GM19455 (cell line): ENCODE measurements at regions not wholly inside any gene's neighbourhood (a gene's known extent, or its start where the extent isn't known, plus 50 kb on each side); places are given as distances from the start of the nearest gene placed in this dataset.
"Not testable (repeated sequence)": the region's sequence is repeated elsewhere in the genome, so short reads cannot be mapped to it uniquely, and the experiment has no call there.

ENCODE experiments used
- ATAC-seq: cut with Tn5 transposase; IDR thresholded peaks from one replicate; pipeline ENCODE4 v1.9.1; 2021; ENCODE audit not compliant: unreplicated experiment

DNA sequence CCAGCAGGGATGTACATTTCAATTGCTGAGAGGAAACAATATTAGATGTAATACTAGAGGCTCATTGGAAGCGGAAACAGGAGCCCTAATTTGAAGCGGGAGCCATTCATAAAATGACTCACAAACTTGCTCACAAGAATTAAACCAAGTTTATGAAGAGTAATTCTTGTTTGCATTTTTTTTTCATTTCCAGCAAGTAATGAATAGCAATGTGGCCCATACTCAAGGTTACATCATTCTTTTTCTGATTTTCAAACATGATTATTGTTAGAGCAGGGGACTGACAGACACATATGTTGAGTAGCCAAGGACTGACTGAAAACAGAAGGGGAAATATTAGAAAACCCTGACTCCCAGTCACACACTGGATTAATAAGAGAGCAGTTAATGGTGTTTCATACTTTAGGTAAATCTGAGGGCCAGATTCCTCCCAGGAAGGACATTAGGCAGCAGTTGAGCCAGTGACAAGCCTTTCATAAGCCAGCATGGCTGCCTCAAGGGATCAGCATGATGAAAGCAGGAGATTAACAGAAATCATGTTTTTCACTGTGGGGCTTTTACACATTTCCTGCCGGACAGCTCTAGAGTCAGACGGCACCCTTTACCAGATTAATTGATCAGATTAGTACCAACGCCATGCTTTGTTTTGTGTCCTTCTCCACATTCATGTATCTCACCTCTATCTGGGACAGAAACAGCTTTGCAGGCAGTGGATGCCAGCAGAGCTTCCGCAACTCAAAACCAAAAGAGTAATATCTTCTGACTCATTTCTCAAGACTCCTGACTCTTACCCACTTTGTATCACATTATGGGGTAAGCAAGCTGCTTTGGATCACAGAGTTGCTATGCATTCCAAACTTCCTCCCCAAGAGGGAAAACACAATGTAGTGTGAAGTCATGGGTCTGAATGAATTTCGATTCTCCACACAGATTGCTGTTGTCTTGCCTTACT, 831.6 kb downstream of the KCNA4 start:
- ATAC-seq: no peak

DNA sequence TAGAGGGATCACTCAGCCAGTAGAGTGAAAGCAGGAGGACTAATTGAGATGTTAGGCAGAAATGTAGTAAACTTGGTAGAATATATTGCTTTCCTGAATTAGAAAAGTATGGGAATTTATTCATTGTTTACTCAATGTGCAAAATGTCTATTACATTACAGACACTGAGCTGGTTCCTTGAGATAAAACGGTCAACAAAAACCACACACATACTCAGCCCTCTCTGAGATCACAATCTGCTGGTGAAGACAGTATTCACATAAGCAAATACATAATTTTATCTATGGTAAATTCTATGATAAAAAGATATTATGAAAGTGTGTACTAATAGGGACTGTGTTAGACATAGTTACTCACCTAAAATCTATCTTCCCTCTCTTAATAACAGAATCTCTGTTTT, 833.5 kb downstream of the KCNA4 start:
- no peak for ATAC-seq

DNA sequence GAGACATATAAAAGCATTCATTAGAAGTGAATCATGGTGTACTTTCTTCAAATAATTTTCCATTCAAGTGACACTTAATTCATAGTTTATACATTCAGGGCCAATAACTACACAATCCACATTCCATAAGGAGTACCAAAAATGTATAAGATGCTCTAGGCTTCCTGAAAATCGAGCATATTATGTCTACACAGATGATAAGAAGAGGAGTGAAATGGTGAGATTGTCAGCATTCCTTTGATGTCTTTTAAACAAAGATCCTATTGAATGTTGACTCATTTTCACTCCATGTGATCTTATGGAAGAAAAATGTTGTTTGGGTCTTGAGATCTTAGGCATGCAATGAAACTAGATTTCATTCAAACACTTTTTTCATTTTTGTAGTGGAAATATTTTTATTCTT, 843.2 kb downstream of the KCNA4 start:
- no peak for ATAC-seq

DNA sequence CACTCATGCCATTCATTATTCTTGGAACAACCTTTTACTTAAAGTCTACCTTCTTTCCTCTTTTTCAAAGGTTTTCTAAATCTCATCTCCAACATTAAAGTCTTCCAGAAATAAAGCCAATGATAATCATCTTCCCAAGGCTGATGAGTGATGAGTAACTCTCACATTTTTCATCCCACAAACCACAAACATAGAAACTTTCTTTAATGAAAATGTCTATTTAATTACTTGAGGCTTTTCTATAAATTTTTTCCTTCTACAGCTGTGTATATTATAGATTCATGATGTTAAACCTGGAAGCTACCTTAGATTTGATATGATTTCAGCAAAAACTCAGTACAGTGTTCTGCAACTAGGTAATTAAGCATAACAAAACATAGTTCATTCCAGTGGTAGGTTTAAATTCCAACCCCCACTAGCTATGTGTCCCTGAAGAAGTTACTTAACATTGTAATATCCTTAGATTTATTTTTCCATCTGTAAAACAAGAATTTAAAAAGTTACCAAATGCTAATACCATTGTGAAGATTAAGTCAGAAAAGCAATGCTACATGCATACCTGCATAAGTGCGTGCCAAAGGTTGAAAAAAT, 845.4 kb downstream of the KCNA4 start:
- no peak for ATAC-seq

DNA sequence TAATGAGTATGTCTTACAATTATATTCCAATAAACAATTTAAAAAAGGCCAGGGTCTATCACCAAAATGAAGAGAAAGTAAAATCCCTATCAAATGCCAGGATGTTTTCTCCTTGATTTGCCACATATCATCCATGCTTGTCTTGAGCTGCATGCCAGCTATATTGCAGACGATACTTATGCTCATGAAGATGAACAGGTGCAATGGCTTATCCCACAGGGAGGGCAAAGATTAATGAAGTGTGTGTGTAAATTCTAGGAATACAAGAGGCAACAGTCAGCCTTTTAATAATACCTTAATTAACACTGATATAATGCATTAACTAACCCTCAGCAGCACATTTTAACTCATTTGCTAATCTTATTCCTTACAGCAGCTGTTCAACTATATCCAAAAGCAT, 850.5 kb downstream of the KCNA4 start:
- no peak for ATAC-seq

DNA sequence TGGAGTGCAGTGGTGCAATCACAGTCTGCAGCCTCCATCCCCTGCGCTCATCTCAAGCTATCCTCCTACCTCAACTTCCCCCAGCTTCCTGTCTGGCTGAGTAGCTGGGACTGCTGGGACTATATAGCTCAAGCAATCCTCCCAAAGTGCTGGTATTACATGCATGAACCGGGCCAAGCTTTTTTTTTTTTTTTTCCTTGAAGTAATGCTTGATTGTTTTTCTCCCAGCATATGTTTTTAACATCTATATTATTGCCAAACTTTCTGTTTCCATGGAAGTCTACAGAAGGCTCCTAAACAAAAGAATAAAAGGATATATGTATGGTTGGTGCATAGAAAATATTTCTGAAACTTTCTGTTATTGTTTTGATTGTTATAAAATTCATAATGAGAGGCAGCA, 853.6 kb downstream of the KCNA4 start:
- ATAC-seq: no peak

DNA sequence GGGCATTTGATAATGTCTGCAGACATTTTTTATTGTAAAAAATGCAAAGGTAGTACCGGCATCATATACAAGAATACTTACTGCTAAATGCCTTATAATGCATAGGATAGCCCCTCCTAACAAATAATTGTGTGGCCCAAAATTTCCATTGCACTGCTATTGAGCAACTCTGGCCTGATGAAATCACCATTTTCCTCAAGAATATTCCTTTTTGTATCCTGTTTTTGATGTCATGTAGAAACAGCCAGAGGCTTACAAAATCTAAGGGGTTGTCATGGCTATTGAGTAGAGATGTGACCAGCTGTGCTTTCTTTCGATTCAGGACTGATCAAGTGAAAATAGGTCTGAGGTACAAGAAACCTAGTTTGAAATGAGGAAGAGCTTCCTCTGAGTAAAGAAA, 854.3 kb downstream of the KCNA4 start:
- ATAC-seq: no peak

DNA sequence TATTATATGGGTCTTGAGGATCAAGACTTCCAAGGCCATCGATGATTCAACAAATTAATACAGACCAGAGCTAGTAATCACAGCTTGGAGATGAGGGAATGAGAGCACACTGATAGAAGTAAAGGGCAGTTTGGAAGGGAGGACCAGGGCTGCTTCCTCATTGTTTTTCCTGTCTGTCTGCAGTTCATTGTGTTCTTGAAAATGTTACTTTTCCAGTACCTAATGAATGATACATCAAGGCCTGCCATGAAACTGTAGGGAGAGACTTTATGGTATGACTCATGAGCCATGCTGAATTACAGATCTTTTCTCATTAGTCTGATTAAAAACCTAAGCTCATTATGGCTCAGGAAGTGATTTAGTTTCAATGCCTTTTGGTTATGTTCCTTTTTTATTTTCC, 855.6 kb downstream of the KCNA4 start:
- ATAC-seq: no peak

DNA sequence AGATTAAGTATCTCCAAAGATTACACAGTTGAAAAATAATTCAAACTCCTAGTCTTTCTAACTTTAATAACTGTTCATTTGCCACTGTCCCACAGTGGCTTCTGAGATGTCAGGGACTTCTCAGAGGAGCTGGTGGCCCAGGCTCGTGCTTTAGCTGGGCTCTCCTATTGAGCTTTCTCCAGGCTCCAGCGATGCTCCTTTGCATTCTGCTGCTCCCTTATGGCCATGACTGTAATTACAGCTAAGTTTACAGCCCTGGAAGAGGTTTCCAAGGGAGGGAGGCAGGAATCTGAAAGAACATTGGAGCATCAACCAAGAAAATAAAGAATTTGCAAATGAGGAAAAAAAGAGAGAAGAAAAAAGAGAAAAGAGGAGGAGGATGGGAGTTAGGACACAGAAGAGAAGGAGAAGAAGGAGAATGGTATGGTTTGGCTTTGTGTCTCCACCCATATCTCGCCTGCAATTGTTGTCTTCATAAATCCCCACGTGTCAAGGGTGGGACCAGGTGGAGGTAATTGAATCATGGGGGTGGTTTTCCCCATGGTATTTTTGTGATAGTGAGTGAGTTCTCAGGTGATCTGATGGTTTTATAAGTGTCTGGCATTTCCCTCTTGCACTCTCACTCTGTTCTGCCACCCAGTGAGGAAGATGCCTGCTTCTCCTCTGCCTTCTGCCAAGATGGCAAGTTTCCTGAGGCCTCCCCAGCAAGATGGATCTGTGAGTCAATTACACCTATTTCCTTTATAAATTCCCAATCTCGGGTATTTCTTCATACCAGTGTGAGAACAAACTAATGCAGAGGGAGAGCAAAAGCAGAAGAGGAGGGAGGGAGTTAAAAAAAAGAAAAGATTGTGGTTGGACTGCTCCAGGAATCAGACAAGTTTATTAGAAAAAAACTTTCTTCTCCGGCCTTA, 857.0 kb downstream of the KCNA4 start:
- peak; percentile 75 for ATAC-seq

DNA sequence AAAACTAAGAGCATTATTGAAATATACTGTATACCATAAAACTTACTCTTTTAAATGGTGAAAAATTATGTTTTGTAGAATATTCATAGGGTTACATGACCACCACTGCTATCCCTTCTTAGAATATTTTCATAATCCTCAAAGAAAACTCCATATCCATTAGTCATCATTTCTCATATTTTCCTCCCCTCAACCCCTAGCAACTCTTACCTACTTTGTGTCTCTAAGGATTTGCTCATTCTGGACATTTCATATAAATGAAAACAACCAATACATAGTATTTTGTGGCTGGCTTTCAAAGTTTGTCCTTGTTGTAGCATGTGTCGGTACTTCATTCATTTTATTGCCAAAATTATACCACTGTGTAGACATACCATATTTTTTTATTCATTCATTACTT, 863.8 kb downstream of the KCNA4 start:
- no peak for ATAC-seq

DNA sequence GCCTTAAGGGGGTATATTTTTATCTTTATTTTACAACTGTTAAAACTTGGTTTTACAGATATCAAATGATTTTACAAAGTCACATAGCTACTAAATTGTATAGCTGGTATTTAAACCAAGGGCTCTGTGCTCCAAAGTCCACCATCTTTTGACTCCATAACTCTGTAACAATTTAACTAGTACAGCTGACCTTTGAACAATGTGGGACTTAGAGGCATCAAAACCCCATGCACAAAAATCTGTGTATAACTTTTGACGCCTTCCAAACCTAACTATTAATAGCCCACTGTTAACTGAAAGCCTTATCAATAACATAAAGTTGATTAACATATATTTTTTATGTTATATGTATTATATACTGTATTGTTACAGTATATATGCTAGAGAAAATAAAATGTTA, 874.3 kb downstream of the KCNA4 start:
- ATAC-seq: not testable (repeated sequence)

DNA sequence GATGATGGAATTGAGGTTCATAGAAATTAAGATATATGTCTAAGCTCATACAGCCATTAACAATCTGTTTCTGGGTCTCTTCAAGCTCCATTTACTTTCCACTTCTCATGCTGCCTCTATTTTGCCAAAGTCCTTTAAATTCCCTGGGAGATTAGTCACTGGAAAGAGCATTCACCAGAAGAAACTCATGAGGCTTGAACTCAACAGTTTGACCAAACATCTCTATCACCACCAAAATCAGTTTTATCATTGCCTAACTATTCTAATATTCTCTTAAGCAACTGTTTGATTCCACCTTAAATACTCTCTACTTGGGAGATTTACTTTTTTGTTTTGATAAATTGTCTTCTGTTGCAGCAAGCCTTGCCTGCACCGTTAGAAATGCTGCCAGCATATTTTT, 881.3 kb downstream of the KCNA4 start:
- no peak for ATAC-seq

DNA sequence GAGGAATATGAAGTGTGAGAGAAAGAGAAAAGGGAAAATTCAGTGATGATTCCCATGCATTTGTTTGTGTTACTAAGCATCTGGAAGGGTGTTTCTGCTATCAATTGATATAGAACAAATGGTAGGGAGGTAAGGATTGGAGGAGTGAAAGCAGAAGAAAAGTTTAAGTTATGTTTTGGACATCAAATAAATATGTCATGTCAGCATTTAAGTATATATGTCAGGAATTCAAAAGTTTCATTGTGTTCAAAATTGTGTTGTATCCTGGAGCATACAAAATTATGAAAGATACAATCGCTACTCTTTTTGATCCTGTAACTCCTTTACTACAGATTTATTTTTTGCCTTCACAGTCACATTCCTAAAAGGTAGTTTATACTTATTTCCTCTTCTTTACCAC, 885.8 kb downstream of the KCNA4 start:
- ATAC-seq: no peak

DNA sequence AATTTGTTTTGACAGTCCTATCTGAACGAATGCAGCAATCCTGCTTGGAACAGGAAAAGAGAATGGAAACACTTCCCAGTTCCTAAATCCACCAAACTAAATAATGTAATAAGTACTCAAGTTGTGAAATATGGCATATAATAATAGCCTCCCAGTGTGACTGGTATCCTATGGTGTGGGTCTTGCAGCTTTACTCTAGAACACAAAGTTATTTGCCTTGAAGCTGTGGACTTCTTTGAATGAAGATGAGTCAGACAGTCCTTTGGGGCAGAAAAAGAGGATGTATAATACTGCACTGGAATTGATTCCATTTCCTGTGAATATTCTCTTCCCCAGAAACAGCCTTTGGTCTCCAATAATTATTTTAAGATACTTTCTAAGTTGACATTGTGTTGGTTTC, 887.0 kb downstream of the KCNA4 start:
- ATAC-seq: no peak

DNA sequence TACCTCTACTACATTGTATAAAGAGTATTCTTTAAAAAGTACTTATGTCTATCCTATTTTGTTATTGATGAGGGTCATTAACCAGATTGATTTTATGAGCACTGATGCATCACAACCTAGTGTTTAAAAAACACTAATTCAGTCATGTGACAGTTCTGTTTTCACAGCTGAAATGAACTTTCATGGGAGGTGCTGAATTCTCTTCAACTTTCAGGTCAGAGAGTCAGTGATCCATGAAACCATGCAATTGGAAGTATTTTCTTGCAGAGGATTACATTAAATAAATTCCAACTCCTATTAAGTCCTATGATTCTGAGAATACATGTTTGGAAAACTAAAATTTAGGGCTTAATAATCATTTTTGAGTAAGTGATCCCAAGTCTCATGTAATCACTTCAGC, 889.4 kb downstream of the KCNA4 start:
- ATAC-seq: no peak

DNA sequence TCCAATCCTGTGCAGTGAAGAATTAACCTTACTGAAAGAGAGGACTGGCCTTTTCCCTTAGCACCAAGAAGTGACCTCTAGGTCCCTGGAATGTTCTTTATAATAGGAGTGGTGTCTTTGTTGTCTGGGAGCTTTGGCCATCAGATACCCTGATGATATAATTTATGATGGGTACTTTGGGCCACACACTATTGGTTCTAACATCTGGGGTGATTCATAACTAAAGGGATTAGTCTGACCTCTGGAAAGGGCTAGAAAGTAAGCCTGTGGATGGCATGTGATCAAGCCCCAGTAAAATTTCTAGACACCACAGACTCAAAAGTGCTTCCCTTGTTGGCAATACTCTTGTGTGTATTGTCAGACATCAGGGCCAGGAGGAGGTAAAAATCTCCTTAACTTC, 891.2 kb downstream of the KCNA4 start:
- no peak for ATAC-seq

DNA sequence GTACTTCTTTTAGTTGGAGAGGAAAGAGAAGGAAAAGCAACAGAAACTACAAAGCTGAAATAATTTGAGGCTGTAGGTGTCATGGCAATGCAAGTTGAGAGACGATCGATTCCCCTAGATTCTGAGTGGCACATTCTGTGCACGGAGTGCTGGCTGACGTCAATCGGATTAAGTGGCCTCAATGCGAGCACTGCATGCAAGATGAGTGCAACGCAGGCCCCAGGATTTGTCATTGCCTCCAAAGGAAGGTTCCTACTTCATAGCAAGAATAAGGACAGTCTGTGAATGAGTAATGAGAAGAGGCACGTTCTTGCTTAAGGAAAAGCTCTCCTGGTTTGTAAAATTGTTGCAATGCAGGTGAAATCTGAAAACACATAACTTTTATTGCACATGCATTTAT, 892.4 kb downstream of the KCNA4 start:
- ATAC-seq: no peak

DNA sequence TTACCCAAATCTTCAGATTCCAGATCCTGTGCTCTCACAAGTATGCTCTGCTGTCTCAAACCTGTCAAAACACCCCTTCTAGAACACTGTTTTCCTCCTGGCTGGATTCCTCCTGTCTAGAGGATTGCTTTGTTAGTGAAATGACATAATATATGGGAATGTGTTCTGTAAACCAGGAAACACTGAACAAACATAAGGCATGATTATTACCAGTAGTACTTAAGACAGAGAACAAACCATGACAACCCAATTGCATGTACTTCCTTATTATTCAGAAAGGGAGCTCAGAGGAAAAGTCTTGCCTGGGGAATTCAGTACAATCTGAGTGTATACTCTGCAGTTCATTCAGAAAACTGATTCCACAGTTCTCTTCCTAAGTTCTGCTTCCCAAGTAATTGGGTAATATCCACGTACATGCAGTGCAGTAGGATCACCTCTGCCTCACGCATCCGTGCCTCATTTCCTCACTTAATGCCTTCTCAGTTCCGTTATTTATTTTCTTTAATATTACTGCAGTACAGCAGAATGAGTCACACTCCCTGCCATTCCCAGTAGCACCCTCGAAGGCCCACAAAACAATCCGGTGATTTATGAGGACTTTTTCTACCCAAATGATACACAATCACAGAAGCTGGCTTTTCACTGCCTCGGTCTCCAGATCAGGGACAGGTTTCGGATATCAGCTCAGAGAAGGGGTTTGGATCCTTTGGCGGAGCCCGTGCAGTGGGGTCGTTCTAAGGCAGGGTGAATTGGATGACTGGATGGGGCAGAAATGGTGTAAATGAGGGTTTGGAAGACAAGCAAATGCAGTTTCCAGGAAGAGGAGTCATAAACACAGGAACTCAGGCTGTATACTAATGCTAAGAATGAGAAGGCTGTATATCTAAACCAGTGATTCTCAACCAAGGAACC, 896.9 kb downstream of the KCNA4 start:
- ATAC-seq: no peak

DNA sequence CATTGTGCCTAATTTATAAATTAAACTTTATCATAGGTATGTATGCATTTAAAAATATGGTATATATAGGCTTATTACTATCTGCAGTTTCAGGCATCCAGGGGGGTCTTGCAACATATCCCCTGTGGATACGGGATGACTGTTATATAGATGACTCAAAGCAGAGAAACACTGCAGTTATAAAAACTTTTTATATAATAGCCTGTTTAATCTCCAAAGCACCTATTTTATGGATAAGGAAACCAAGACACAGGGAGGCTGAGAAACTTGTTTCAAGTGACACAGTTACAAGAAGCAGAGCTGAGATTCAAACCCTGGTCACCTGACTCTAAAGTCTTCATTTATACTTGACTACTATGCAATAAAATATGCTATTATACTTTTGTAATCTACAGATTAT, 897.7 kb downstream of the KCNA4 start:
- ATAC-seq: no peak

DNA sequence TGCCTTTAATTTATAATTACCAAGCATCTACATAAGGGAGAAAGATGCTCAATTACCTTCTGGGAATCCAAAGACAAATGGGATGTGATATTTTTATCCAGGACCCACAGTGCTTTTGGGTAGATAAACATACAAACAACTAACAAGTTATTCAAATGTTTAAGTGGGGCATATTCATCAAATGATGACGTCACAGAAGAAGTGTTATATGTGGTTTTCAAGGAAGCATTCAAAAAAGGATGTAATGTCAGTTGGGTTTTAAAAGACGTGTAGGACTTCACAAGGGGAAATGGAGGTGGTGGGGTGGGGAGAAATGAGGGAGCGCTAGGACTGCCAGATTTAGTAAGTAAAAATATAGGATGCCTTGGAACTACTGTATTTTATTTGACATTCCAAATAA, 915.9 kb downstream of the KCNA4 start:
- ATAC-seq: no peak

DNA sequence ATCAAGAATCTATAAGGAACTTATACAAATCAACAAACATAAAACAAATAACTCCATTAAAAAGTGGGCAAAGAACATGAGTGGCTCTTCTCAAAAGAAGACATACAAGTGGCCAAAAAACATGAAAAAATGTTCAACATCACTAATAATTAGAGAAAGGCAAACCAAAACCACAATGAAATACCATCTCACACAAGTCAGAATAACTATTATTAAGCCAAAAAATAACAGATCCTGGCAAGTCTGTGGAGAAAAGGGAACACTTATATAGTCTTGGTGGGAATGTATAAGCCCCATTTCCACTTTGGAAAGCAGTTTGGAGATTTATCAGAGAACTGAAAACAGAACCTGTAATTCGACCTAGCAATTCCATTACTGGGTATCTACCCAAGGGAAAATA, 921.0 kb downstream of the KCNA4 start:
- ATAC-seq: no peak
